ENCODE measurements at regions not wholly inside any gene's neighbourhood (a gene's known extent, or its start where the extent isn't known, plus 50 kb on each side); places are given as distances from the start of the nearest gene placed in this dataset.

GRCh38 chr7:121562259-121562658 is 166.2 kb upstream of the FAM3C start:
- H3K4me3 ChIP-seq (ENCODE audit: low read depth, low read length): no peak overlapping the region
- DNase-seq (ENCODE audit: low read depth): no peak
- TF ChIP-seq MYC (IDR thresholded peaks at IDR 0.05; ENCODE audit: low read depth, low read length): no peak
- no peak for TF ChIP-seq MAX (IDR thresholded peaks at IDR 0.05; ENCODE audit: low read depth, low read length)
- no peak for TF ChIP-seq POLR2A (IDR thresholded peaks at IDR 0.05; ENCODE audit: extremely low read depth, insufficient read length)
- TF ChIP-seq, protein P1, sequence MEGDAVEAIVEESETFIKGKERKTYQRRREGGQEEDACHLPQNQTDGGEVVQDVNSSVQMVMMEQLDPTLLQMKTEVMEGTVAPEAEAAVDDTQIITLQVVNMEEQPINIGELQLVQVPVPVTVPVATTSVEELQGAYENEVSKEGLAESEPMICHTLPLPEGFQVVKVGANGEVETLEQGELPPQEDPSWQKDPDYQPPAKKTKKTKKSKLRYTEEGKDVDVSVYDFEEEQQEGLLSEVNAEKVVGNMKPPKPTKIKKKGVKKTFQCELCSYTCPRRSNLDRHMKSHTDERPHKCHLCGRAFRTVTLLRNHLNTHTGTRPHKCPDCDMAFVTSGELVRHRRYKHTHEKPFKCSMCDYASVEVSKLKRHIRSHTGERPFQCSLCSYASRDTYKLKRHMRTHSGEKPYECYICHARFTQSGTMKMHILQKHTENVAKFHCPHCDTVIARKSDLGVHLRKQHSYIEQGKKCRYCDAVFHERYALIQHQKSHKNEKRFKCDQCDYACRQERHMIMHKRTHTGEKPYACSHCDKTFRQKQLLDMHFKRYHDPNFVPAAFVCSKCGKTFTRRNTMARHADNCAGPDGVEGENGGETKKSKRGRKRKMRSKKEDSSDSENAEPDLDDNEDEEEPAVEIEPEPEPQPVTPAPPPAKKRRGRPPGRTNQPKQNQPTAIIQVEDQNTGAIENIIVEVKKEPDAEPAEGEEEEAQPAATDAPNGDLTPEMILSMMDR (IDR thresholded peaks at IDR 0.05; ENCODE audit: low read depth, low read length): no peak

- TF ChIP-seq, protein P1 (IDR thresholded peaks at IDR 0.05; ENCODE audit: low read depth, low read length): no peak
- TF ChIP-seq MAX (IDR thresholded peaks at IDR 0.05; ENCODE audit: low read depth, low read length) (no peak), MYC (IDR thresholded peaks at IDR 0.05; ENCODE audit: low read depth, low read length) (no peak), POLR2A (IDR thresholded peaks at IDR 0.05; ENCODE audit: extremely low read depth, insufficient read length) (no peak)
- no peak for DNase-seq (ENCODE audit: low read depth)
- no peak overlapping the region for H3K4me3 ChIP-seq (ENCODE audit: low read depth, low read length)
Observed at GRCh38 chr7:121561717-121562116, 165.6 kb upstream of the FAM3C start.

DNA sequence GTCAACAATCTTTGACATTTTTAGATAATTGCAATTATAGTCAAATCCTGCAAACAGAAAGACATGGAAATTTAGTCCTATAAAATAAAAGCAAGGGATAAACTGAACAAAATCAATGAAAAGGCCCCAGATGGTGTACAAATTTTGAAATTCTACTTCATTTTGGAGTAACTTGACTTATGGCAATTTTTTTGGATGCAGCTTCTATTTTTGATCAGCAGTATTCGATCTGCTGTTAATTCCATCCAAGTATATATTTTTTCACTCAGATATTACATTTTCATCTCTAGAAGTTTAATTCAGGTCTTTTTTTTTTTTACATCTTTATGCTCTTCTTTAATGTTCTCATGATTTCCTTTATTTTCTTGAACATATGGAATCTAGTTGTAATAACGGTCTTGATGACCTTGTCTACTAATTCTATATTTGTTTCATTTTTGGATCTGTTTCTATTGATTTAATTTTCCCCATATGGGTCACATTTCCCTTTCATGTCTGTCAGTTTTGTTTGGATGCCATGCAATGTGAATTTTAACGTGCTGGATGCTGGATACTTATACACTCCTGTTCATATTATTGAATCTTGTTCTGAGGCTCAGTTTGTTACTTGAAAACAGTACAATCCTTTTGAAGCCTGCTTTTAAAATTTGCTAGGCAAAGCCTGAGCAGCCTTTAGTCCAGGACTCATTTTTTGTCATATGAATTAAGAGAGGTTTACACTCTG is 164.3 kb upstream of the FAM3C start:
- TF ChIP-seq POLR2A (IDR thresholded peaks at IDR 0.05; ENCODE audit: extremely low read depth, insufficient read length) (no peak), MYC (IDR thresholded peaks at IDR 0.05; ENCODE audit: low read depth, low read length) (no peak), MAX (IDR thresholded peaks at IDR 0.05; ENCODE audit: low read depth, low read length) (no peak)
- TF ChIP-seq, protein P1 (IDR thresholded peaks at IDR 0.05; ENCODE audit: low read depth, low read length): no peak
- H3K4me3 ChIP-seq (ENCODE audit: low read depth, low read length): no peak overlapping the region
- DNase-seq (ENCODE audit: low read depth): no peak

DNA sequence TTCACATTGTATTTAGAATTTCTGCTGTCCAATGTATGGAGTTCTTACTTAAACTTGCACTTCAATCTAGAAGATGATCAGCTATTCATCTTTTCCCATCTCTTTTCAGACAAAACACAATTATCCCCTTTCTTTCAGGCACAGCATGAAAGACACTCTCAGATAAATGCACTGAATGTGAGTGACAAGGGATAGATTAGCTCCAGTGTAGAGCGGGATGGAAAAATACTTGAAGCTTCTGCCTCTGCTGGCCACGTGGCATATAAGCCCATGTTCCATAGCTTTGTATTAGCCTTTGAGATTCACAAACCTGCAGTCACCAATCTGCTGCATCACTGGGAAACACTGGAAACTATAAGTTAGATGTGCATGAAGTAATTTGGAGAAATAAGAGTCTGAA is 162.2 kb upstream of the FAM3C start:
- TF ChIP-seq, protein P1 (IDR thresholded peaks at IDR 0.05; ENCODE audit: low read depth, low read length): peak; percentile 11
- TF ChIP-seq MAX (IDR thresholded peaks at IDR 0.05; ENCODE audit: low read depth, low read length): no peak
- no peak overlapping the region for H3K4me3 ChIP-seq (ENCODE audit: low read depth, low read length)
- no peak for DNase-seq (ENCODE audit: low read depth)

DNA sequence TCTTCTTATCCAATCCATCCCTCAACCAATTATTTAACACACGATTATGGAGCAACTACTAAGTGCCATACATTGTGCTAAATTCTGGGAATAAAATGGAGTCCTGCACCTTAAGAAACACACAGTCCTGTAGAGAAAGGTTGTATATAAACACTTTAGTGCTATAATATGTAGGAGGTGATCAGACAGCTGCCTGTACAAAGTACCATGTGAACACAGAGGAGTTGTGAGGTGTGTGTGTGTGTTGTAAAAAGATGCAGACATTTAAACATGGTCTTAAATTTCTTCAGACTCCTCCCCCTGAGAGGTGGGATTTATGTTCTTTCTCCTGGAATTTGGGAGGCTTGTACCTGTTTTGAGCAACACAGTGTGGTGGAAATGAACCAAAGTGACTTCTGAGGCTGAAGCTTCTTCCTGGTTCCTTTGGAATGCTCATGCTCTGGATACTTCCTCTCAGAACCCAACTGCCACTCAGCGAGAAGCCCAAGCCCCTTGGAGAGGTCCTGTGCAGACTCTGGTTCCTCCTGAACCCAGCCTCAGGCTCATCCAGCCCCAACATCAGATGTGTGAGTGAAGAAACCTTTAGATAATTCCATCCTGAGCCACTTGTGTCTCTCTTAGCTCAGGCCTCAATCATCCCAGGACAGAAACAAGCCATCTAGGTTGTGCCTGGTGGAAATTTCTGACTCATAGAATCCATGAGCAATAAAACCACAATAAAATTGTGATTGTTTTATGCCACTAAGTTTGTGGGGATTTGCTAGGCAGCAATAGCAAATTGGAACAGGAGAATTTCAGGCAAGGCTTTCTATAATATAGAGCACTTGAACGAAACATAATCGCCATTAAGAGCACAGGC is 161.2 kb upstream of the FAM3C start:
- no peak overlapping the region for H3K4me3 ChIP-seq (ENCODE audit: low read depth, low read length)
- no peak for DNase-seq (ENCODE audit: low read depth)
- TF ChIP-seq MAX (IDR thresholded peaks at IDR 0.05; ENCODE audit: low read depth, low read length) (no peak), POLR2A (IDR thresholded peaks at IDR 0.05; ENCODE audit: extremely low read depth, insufficient read length) (no peak), MYC (IDR thresholded peaks at IDR 0.05; ENCODE audit: low read depth, low read length) (no peak)
- TF ChIP-seq, protein P1 (IDR thresholded peaks at IDR 0.05; ENCODE audit: low read depth, low read length): no peak
